Activated CD8-positive, alpha-beta T cell treated with anti-CD3 and anti-CD28 coated beads for 36 hours (primary cell): ENCODE measurements at regions not wholly inside any gene's neighbourhood (a gene's known extent, or its start where the extent isn't known, plus 50 kb on each side); places are given as distances from the start of the nearest gene placed in this dataset.

Experiments used
- ATAC-seq: fragments of 200-7000 bp; cut with Tn5 transposase; one replicate; pipeline ENCODE4 v1.10.0; 2021; ENCODE audit warnings: mild to moderate bottlenecking, moderate library complexity
- CTCF ChIA-PET: fragments of 350-600 bp; sonication (Branson Sonifier 250); formaldehyde crosslinking; loops from one replicate; lab custom pipeline; 2021; ENCODE audit warnings: antibody characterized with exemption; lab: Charles Lee
- POLR2A ChIA-PET: fragments of 350-600 bp; sonication (Branson Sonifier 250); formaldehyde crosslinking; loops from one replicate; lab custom pipeline; 2021; ENCODE audit warnings: antibody characterized with exemption; lab: Charles Lee
- DNase-seq: peaks from one replicate; pipeline ENCODE4 v3.0.0-alpha.2; 2020
- H3K27ac Mint-ChIP-seq: one replicate; pipeline ENCODE4 v1.8.0; 2021; ENCODE audit warnings: mild to moderate bottlenecking, mixed read lengths
- H3K27me3 Mint-ChIP-seq: one replicate; pipeline ENCODE4 v1.8.0; 2021; ENCODE audit warnings: mixed read lengths
- H3K36me3 Mint-ChIP-seq: one replicate; pipeline ENCODE4 v1.8.0; 2021; ENCODE audit warnings: low read depth, mixed read lengths
- H3K4me1 Mint-ChIP-seq: one replicate; pipeline ENCODE4 v1.8.0; 2021; ENCODE audit warnings: low read depth, mixed read lengths
- H3K4me3 Mint-ChIP-seq: one replicate; pipeline ENCODE4 v1.8.0; 2021; ENCODE audit warnings: mild to moderate bottlenecking, moderate library complexity, mixed read lengths
- H3K9me3 Mint-ChIP-seq: one replicate; pipeline ENCODE4 v1.8.0; 2021; ENCODE audit warnings: mixed read lengths
- CTCF ChIP-seq: fragments of 200-600 bp; IDR thresholded peaks from one replicate; pipeline ENCODE4 v1.8.0; 2022; ENCODE audit warnings: antibody characterized with exemption, mild to moderate bottlenecking
- intact Hi-C: fragments of 100-400 bp; cut with micrococcal nuclease; formaldehyde crosslinking; loops from one replicate; pipeline ENCODE4 v1.10.0; 2022

GRCh38 chr11:105274631-105275030, 135.1 kb upstream of the CARD18 start:
- no peak for DNase-seq
- H3K27ac Mint-ChIP-seq: no peak overlapping the region
- intact Hi-C loops: no loop called here
- H3K36me3 Mint-ChIP-seq: no peaks in the 10 kb centered on the region
- H3K4me1 Mint-ChIP-seq: no peaks in the 10 kb centered on the region
- peaks cover 4% of the 10 kb centered on the region for H3K27me3 Mint-ChIP-seq
- CTCF ChIA-PET: no interaction called here
- POLR2A ChIA-PET: no interaction called here
- ATAC-seq: no peak
- TF ChIP-seq CTCF: no peak
- no peaks in the 10 kb centered on the region for H3K9me3 Mint-ChIP-seq
- no peak overlapping the region for H3K4me3 Mint-ChIP-seq

GRCh38 chr11:105273660-105274280, 134.2 kb upstream of the CARD18 start:
- ChIA-PET CTCF (no interaction called here), POLR2A (no interaction called here)
- intact Hi-C loops: no loop called here
- ATAC-seq (no peak), DNase-seq (no peak)
- H3K9me3 Mint-ChIP-seq: no peaks in the 10 kb centered on the region
- H3K27me3 Mint-ChIP-seq: peaks cover 4% of the 10 kb centered on the region
- no peak overlapping the region for H3K27ac Mint-ChIP-seq
- no peak for TF ChIP-seq CTCF
- H3K4me3 Mint-ChIP-seq: no peak overlapping the region
- H3K4me1 Mint-ChIP-seq: no peaks in the 10 kb centered on the region
- H3K36me3 Mint-ChIP-seq: no peaks in the 10 kb centered on the region

GRCh38 chr11:105269862-105270261, 130.3 kb upstream of the CARD18 start:
- peaks cover 6% of the 10 kb centered on the region for H3K27me3 Mint-ChIP-seq
- H3K4me3 Mint-ChIP-seq: no peak overlapping the region
- intact Hi-C loops: no loop called here
- DNase-seq (no peak), ATAC-seq (no peak)
- H3K4me1 Mint-ChIP-seq: no peaks in the 10 kb centered on the region
- ChIA-PET POLR2A (no interaction called here), CTCF (no interaction called here)
- H3K27ac Mint-ChIP-seq: no peak overlapping the region
- no peaks in the 10 kb centered on the region for H3K36me3 Mint-ChIP-seq
- no peak for TF ChIP-seq CTCF
- no peaks in the 10 kb centered on the region for H3K9me3 Mint-ChIP-seq

- POLR2A ChIA-PET: no interaction called here
These were observed 129.0 kb upstream of the CARD18 start for GRCh38 chr11:105268404-105269062.

More at GRCh38 chr11:105268404-105269062, 129.0 kb upstream of the CARD18 start:
- H3K27ac Mint-ChIP-seq: no peak overlapping the region
- no peak for TF ChIP-seq CTCF
- no peak for ATAC-seq
- no peak for DNase-seq
- no peak overlapping the region for H3K4me3 Mint-ChIP-seq
- H3K36me3 Mint-ChIP-seq: no peaks in the 10 kb centered on the region
- H3K9me3 Mint-ChIP-seq: no peaks in the 10 kb centered on the region
- CTCF ChIA-PET: no interaction called here
- H3K27me3 Mint-ChIP-seq: peaks cover 8% of the 10 kb centered on the region
- H3K4me1 Mint-ChIP-seq: no peaks in the 10 kb centered on the region
- intact Hi-C loops: no loop called here
